ENCODE measurements at regions not wholly inside any gene's neighbourhood (a gene's known extent, or its start where the extent isn't known, plus 50 kb on each side); places are given as distances from the start of the nearest gene placed in this dataset.

DNA sequence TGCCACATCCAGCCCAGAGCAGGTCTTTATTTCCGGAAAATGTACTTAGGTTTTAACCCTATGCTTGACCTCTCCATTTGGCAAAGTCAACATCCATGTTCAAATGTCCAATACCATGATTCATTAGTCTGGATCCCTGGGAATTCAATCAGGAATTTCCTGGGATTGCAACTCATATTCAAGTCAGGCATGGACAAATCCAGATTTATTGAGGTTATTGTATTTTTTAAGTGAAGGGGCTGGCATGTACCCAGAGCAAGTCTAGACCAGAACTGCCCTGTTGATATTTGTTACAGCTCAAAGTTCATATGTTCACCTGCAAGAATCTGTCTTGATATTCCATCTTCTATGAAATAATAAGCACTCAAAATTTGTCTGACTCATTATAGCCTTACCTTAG lies 521.1 kb downstream of the ADGRL2 start:
- Histone ChIP-seq H3K9me3 (no peaks in the 10 kb centered on the region), H3K4me3 (no peak overlapping the region), H3K27me3 (no peaks in the 10 kb centered on the region), H3K36me3 (no peaks in the 10 kb centered on the region), H3K4me1 (no peaks in the 10 kb centered on the region), H3K27ac (no peak overlapping the region)
- no peak for DNase-seq
- intact Hi-C loops (cut with DNase I): no loop called here
- TF ChIP-seq POLR2AphosphoS5 (IDR thresholded peaks at IDR 0.05) (no peak), POLR2A (IDR thresholded peaks at IDR 0.05) (no peak)
- 84 to 91% methylated on average over 1 of the region's 1 CpG for WGBS, 2 donors

DNA sequence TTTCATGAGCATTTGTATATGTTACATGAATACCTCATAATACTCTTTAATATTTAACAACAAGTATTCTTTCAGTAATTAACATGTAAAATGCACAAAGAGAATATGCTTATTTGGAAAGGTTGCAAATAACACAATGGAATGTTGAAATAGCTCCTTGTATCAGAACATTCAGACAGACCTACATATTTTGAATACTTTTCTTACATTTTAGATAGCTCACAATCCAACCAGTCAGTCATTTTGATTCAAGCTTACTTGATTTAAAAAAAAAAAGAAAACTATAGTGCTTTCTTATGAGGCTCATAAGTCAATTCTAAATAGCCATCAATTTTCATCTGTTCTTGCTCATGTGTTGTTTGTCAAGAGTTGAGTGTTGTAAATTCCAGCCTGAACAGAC lies 518.8 kb downstream of the ADGRL2 start:
- Histone ChIP-seq H3K4me1 (no peaks in the 10 kb centered on the region), H3K36me3 (no peaks in the 10 kb centered on the region), H3K4me3 (no peak overlapping the region), H3K27ac (no peak overlapping the region), H3K9me3 (no peaks in the 10 kb centered on the region), H3K27me3 (no peaks in the 10 kb centered on the region)
- DNase-seq: no peak
- TF ChIP-seq POLR2A (IDR thresholded peaks at IDR 0.05) (no peak), EP300 (IDR thresholded peaks at IDR 0.05) (no peak), POLR2AphosphoS5 (IDR thresholded peaks at IDR 0.05) (no peak)
- TF ChIP-seq, protein P1, sequence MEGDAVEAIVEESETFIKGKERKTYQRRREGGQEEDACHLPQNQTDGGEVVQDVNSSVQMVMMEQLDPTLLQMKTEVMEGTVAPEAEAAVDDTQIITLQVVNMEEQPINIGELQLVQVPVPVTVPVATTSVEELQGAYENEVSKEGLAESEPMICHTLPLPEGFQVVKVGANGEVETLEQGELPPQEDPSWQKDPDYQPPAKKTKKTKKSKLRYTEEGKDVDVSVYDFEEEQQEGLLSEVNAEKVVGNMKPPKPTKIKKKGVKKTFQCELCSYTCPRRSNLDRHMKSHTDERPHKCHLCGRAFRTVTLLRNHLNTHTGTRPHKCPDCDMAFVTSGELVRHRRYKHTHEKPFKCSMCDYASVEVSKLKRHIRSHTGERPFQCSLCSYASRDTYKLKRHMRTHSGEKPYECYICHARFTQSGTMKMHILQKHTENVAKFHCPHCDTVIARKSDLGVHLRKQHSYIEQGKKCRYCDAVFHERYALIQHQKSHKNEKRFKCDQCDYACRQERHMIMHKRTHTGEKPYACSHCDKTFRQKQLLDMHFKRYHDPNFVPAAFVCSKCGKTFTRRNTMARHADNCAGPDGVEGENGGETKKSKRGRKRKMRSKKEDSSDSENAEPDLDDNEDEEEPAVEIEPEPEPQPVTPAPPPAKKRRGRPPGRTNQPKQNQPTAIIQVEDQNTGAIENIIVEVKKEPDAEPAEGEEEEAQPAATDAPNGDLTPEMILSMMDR (IDR thresholded peaks at IDR 0.05): no peak
- intact Hi-C loops (cut with DNase I): no loop called here

DNA sequence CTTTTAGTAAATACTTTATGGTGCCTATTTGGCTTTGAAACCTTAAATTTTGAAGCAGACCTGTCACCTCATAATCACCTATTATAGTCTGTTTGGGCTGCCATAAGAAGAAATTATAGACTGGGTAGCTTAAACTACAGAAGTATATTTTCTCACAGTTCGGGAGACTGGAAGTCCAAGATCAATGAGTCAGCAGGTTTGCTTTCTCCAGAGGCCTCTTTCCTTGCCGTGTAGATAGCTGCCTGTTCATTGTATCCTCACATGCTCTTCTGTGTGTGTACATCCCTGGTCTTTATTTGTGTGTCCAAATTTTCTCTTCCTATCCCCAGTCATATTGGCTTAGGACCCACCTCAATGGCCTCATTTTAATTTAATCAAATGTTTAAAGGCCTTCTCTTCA lies 518.2 kb downstream of the ADGRL2 start:
- H3K36me3 ChIP-seq: no peaks in the 10 kb centered on the region
- TF ChIP-seq POLR2A (IDR thresholded peaks at IDR 0.05): no peak
- TF ChIP-seq, protein P1 (IDR thresholded peaks at IDR 0.05): no peak
- no peak for TF ChIP-seq POLR2AphosphoS5 (IDR thresholded peaks at IDR 0.05)
- no peak for TF ChIP-seq EP300 (IDR thresholded peaks at IDR 0.05)
- no peaks in the 10 kb centered on the region for H3K4me1 ChIP-seq
- intact Hi-C loops (cut with DNase I): no loop called here
- DNase-seq: no peak
- no peaks in the 10 kb centered on the region for H3K27me3 ChIP-seq
- 88 to 89% methylated on average over 2 of the region's 2 CpGs for WGBS, 2 donors
- no peaks in the 10 kb centered on the region for H3K9me3 ChIP-seq
- no peak overlapping the region for H3K27ac ChIP-seq
- no peak overlapping the region for H3K4me3 ChIP-seq

DNA sequence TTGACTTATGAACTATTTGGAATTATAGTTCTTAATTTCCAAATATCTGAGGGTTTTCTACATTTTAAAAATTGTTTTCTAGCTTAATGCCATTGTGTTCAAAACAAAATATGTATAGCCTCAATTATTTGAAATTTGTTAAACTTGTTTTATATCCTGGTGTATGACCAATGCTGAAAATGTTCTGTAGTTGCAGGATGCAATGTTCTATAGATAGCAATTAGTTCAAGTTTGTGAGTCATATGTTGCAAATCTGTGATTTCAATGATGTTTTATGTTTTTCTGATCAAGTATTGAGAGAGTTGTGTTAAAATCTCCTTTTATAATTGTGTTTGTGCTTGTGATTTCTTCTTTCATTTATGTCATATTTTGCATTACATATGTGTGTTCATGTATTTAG lies 517.5 kb downstream of the ADGRL2 start:
- DNase-seq: no peak
- intact Hi-C loops (cut with DNase I): no loop called here
- Histone ChIP-seq H3K27me3 (no peaks in the 10 kb centered on the region), H3K27ac (no peak overlapping the region), H3K36me3 (no peaks in the 10 kb centered on the region), H3K4me3 (no peak overlapping the region), H3K9me3 (no peaks in the 10 kb centered on the region), H3K4me1 (no peaks in the 10 kb centered on the region)
- TF ChIP-seq POLR2A (IDR thresholded peaks at IDR 0.05): no peak
- no peak for TF ChIP-seq EP300 (IDR thresholded peaks at IDR 0.05)
- TF ChIP-seq, protein P1 (IDR thresholded peaks at IDR 0.05): no peak
- TF ChIP-seq POLR2AphosphoS5 (IDR thresholded peaks at IDR 0.05): no peak

DNA sequence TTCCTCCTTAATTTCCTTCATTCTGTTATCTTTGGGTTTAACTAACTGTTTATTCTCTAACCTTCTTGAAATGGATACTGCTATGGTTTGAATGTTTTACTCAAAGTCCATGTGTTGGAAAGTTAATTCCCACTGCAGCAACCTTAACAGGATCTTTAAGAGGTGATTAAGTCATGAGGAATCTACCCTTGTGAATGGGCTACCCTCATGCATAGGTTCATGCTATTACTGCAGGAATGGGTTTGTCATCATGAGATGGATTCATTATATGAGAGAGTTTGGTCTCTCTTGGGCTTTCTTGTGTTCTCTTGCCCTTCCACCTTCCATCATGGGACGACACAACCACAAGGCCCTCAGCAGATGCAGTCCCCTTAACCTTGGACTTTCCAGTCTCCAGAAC lies 516.9 kb downstream of the ADGRL2 start:
- no peak for DNase-seq
- Histone ChIP-seq H3K4me1 (no peaks in the 10 kb centered on the region), H3K27me3 (no peaks in the 10 kb centered on the region), H3K36me3 (no peaks in the 10 kb centered on the region), H3K9me3 (no peaks in the 10 kb centered on the region), H3K27ac (no peak overlapping the region), H3K4me3 (no peak overlapping the region)
- no peak for TF ChIP-seq POLR2A (IDR thresholded peaks at IDR 0.05)
- no peak for TF ChIP-seq POLR2AphosphoS5 (IDR thresholded peaks at IDR 0.05)
- TF ChIP-seq EP300 (IDR thresholded peaks at IDR 0.05): no peak
- TF ChIP-seq, protein P1 (IDR thresholded peaks at IDR 0.05): no peak
- intact Hi-C loops (cut with DNase I): no loop called here
- WGBS, 2 donors: 88 to 92% methylated on average over 1 of the region's 1 CpG
